ENCODE measurements at regions not wholly inside any gene's neighbourhood (a gene's known extent, or its start where the extent isn't known, plus 50 kb on each side); places are given as distances from the start of the nearest gene placed in this dataset.

- no peak for TF ChIP-seq CTCF (IDR thresholded peaks at IDR 0.05)
Measured at GRCh38 chr3:75305901-75306300, 358.2 kb upstream of the FRG2C start.

- no peak for TF ChIP-seq CTCF (IDR thresholded peaks at IDR 0.05)
Measured at GRCh38 chr3:75320369-75320768, 343.8 kb upstream of the FRG2C start.

- TF ChIP-seq CTCF (IDR thresholded peaks at IDR 0.05): no peak
Measured at GRCh38 chr3:75321060-75321459, 343.1 kb upstream of the FRG2C start.

GRCh38 chr3:75325716-75326115 lies 338.4 kb upstream of the FRG2C start:
- TF ChIP-seq CTCF (IDR thresholded peaks at IDR 0.05): no peak

- TF ChIP-seq CTCF (IDR thresholded peaks at IDR 0.05): no peak
Measured at GRCh38 chr3:75327453-75327852, 336.7 kb upstream of the FRG2C start.

GRCh38 chr3:75329476-75330097 lies 334.5 kb upstream of the FRG2C start:
- TF ChIP-seq CTCF (IDR thresholded peaks at IDR 0.05): no peak

GRCh38 chr3:75332794-75333193 lies 331.3 kb upstream of the FRG2C start:
- TF ChIP-seq CTCF (IDR thresholded peaks at IDR 0.05): no peak

- no peak for TF ChIP-seq CTCF (IDR thresholded peaks at IDR 0.05)
Measured at GRCh38 chr3:75334299-75334698, 329.8 kb upstream of the FRG2C start.
